ENCODE measurements at regions not wholly inside any gene's neighbourhood (a gene's known extent, or its start where the extent isn't known, plus 50 kb on each side); places are given as distances from the start of the nearest gene placed in this dataset.

DNA sequence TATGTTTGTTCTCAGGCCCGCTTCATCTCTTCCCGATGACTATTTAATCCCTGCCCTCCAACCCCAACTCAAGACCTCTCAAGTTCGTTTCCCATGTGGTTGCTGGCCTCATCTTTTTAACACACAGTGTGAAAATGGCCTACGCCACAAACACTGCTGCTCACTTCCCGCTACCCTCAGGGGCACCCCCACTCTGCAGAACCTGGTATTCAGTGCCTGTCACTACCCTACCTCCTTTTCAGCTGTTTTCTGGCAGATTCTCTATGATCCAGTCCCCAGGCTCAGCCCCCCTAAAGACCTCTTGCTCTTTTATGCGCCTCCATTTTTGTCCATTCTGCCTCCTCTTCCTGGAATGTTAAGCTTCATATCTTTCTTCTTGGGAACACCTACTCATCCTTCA lies 152.6 kb upstream of the C1orf174 start:
- TF ChIP-seq, protein P1, sequence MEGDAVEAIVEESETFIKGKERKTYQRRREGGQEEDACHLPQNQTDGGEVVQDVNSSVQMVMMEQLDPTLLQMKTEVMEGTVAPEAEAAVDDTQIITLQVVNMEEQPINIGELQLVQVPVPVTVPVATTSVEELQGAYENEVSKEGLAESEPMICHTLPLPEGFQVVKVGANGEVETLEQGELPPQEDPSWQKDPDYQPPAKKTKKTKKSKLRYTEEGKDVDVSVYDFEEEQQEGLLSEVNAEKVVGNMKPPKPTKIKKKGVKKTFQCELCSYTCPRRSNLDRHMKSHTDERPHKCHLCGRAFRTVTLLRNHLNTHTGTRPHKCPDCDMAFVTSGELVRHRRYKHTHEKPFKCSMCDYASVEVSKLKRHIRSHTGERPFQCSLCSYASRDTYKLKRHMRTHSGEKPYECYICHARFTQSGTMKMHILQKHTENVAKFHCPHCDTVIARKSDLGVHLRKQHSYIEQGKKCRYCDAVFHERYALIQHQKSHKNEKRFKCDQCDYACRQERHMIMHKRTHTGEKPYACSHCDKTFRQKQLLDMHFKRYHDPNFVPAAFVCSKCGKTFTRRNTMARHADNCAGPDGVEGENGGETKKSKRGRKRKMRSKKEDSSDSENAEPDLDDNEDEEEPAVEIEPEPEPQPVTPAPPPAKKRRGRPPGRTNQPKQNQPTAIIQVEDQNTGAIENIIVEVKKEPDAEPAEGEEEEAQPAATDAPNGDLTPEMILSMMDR (IDR thresholded peaks at IDR 0.05), result no peak
- no peak for TF ChIP-seq POLR2A (IDR thresholded peaks at IDR 0.05)
